ENCODE measurements at regions not wholly inside any gene's neighbourhood (a gene's known extent, or its start where the extent isn't known, plus 50 kb on each side); places are given as distances from the start of the nearest gene placed in this dataset.
A peak's percentile ranks its signal among the peaks of the same experiment; 100 is the strongest.
"Not testable (repeated sequence)": the region's sequence is repeated elsewhere in the genome, so short reads cannot be mapped to it uniquely, and the experiment has no call there.

DNA sequence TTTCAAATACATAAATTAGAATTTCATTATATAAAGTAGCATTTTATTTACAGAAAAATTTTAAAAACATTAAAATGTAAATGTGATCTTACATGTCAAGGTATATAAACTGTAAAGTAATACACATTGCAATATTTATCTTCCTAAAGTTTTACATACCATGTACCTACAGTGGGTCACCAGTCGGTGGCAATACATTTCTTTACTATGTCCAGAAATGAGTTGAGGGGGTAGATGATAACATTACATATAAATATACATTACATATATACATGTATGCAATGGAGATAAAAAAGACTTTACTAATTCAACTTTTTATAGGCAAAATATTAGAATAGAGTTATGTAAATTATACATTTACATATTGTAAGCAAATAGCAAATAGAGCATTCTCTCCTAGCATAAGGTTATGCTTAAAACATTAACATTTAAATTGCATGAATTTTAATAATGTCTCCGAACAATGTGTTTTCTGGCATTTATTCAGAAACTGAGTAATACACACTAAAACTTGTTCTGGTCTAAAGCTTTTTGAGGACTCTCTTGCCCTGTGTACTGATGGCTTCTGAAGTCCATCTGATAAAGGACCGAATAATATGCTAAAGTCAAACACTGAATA, 93.3 kb upstream of the NLGN1 start:
- no peak overlapping the region for H3K4me3 ChIP-seq (ENCODE audit: low read length in 3 of 3)
- H3K27ac ChIP-seq (ENCODE audit: low read depth in 2 of 2, low read length in 2 of 2) = no peak overlapping the region
- TF ChIP-seq, protein P1, sequence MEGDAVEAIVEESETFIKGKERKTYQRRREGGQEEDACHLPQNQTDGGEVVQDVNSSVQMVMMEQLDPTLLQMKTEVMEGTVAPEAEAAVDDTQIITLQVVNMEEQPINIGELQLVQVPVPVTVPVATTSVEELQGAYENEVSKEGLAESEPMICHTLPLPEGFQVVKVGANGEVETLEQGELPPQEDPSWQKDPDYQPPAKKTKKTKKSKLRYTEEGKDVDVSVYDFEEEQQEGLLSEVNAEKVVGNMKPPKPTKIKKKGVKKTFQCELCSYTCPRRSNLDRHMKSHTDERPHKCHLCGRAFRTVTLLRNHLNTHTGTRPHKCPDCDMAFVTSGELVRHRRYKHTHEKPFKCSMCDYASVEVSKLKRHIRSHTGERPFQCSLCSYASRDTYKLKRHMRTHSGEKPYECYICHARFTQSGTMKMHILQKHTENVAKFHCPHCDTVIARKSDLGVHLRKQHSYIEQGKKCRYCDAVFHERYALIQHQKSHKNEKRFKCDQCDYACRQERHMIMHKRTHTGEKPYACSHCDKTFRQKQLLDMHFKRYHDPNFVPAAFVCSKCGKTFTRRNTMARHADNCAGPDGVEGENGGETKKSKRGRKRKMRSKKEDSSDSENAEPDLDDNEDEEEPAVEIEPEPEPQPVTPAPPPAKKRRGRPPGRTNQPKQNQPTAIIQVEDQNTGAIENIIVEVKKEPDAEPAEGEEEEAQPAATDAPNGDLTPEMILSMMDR (IDR thresholded peaks at IDR 0.05; ENCODE audit: borderline replicate concordance, extremely low read depth, insufficient read depth) = no peak
- intact Hi-C loops (cut with DNase I) = no loop called here
- H3K9ac ChIP-seq (ENCODE audit: low read length in 3 of 3) = no peak overlapping the region
- H3K36me3 ChIP-seq (ENCODE audit: control insufficient read depth in 2 of 3, insufficient read depth in 3 of 3, low read length in 3 of 3) = no peaks in the 10 kb centered on the region
- no peak for FAIRE-seq
- DNase-seq = no peak
- no peaks in the 10 kb centered on the region for H3K9me3 ChIP-seq (ENCODE audit: control insufficient read depth in 2 of 3, insufficient read depth in 1 of 3, low read length in 3 of 3)
- H3K27me3 ChIP-seq (ENCODE audit: control insufficient read depth, insufficient read depth, low read length) = no peaks in the 10 kb centered on the region
- H3K4me1 ChIP-seq (ENCODE audit: control insufficient read depth in 2 of 3, insufficient read depth in 2 of 3, low read depth in 1 of 3, low read length in 3 of 3) = no peaks in the 10 kb centered on the region

DNA sequence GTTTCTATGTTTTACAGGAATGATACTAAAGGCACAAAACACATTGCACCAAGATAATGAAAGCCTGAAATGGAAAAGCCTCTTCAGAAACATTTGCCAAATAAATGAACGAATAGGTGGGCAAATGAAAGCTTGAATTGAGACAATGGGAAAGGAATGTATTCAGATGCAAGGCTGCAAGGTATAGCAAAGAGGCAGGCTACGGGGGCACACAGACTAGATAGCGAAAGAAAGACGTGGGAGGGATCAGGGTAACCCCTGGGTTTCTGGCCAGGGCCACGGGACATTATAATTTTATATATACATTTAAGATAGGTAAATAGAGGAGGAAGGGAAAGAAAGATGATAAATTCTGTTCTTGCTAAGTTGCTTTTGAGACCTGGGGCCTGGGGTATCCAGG, 95.9 kb upstream of the NLGN1 start:
- intact Hi-C loops (cut with DNase I) = no loop called here
- H3K27me3 ChIP-seq (ENCODE audit: control insufficient read depth, insufficient read depth, low read length) = no peaks in the 10 kb centered on the region
- H3K4me3 ChIP-seq (ENCODE audit: low read length in 3 of 3) = no peak overlapping the region
- TF ChIP-seq, protein P1 (IDR thresholded peaks at IDR 0.05; ENCODE audit: borderline replicate concordance, extremely low read depth, insufficient read depth) = no peak
- no peaks in the 10 kb centered on the region for H3K36me3 ChIP-seq (ENCODE audit: control insufficient read depth in 2 of 3, insufficient read depth in 3 of 3, low read length in 3 of 3)
- H3K9ac ChIP-seq (ENCODE audit: low read length in 3 of 3) = no peak overlapping the region
- FAIRE-seq = no peak
- DNase-seq = no peak
- H3K27ac ChIP-seq (ENCODE audit: low read depth in 2 of 2, low read length in 2 of 2) = no peak overlapping the region
- H3K9me3 ChIP-seq (ENCODE audit: control insufficient read depth in 2 of 3, insufficient read depth in 1 of 3, low read length in 3 of 3) = no peaks in the 10 kb centered on the region
- no peaks in the 10 kb centered on the region for H3K4me1 ChIP-seq (ENCODE audit: control insufficient read depth in 2 of 3, insufficient read depth in 2 of 3, low read depth in 1 of 3, low read length in 3 of 3)

DNA sequence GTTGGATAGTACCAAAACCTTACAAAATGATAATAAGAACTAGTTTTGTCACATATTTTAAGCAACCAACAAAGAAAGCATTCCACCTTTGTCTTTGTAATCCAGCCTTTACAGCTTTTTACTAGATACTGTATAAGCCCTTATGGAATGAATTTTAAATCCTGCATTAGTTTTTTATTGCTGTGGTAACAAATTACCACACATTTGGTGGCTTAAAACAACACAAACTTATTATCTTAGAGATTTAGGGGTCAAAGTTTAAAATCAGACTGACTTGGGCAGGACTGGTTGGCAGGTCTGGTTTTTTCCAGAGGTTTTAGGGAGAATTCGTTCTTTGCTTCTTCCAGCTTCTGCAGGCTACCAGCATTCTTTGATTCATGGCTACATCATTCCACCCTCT, 108.5 kb upstream of the NLGN1 start:
- Histone ChIP-seq H3K4me3 (ENCODE audit: low read length in 3 of 3) (no peak overlapping the region), H3K9ac (ENCODE audit: low read length in 3 of 3) (no peak overlapping the region), H3K36me3 (ENCODE audit: control insufficient read depth in 2 of 3, insufficient read depth in 3 of 3, low read length in 3 of 3) (no peaks in the 10 kb centered on the region), H3K4me1 (ENCODE audit: control insufficient read depth in 2 of 3, insufficient read depth in 2 of 3, low read depth in 1 of 3, low read length in 3 of 3) (peaks cover 0 to 6% (median 2%) of the 10 kb centered on the region in 3 donors), H3K27ac (ENCODE audit: low read depth in 2 of 2, low read length in 2 of 2) (no peak overlapping the region), H3K27me3 (ENCODE audit: control insufficient read depth, insufficient read depth, low read length) (no peaks in the 10 kb centered on the region), H3K9me3 (ENCODE audit: control insufficient read depth in 2 of 3, insufficient read depth in 1 of 3, low read length in 3 of 3) (no peaks in the 10 kb centered on the region)
- FAIRE-seq = no peak
- no peak for DNase-seq
- TF ChIP-seq, protein P1 (IDR thresholded peaks at IDR 0.05; ENCODE audit: borderline replicate concordance, extremely low read depth, insufficient read depth) = no peak
- intact Hi-C loops (cut with DNase I) = no loop called here

DNA sequence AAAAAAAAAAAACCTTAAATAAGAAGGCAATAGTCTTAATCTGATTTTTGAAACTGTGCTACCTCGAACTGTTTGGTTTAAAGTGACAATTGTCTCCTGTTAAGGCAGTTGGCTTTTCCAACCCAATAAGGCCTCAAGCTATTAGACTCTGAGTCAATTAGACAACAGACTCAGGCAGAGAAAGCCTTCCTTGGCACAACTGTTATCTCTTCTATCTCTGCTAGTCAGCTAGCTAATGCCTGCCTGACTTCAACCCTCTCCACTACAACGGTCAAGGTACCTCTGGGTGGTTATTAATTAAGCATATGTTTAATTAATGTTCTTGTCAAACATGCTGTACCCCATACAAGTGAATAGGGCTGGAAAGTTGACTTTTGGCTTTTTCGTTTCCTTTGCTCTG, 110.2 kb upstream of the NLGN1 start:
- peaks cover 0 to 6% (median 2%) of the 10 kb centered on the region in 3 donors for H3K4me1 ChIP-seq (ENCODE audit: control insufficient read depth in 2 of 3, insufficient read depth in 2 of 3, low read depth in 1 of 3, low read length in 3 of 3)
- no peak overlapping the region for H3K9ac ChIP-seq (ENCODE audit: low read length in 3 of 3)
- DNase-seq = peak in 2 of 5 donors; percentile 2 to 3
- no peak for FAIRE-seq
- H3K9me3 ChIP-seq (ENCODE audit: control insufficient read depth in 2 of 3, insufficient read depth in 1 of 3, low read length in 3 of 3) = no peaks in the 10 kb centered on the region
- intact Hi-C loops (cut with DNase I) = no loop called here
- H3K27me3 ChIP-seq (ENCODE audit: control insufficient read depth, insufficient read depth, low read length) = no peaks in the 10 kb centered on the region
- TF ChIP-seq, protein P1 (IDR thresholded peaks at IDR 0.05; ENCODE audit: borderline replicate concordance, extremely low read depth, insufficient read depth) = no peak
- H3K36me3 ChIP-seq (ENCODE audit: control insufficient read depth in 2 of 3, insufficient read depth in 3 of 3, low read length in 3 of 3) = no peaks in the 10 kb centered on the region
- no peak overlapping the region for H3K4me3 ChIP-seq (ENCODE audit: low read length in 3 of 3)
- H3K27ac ChIP-seq (ENCODE audit: low read depth in 2 of 2, low read length in 2 of 2) = no peak overlapping the region

DNA sequence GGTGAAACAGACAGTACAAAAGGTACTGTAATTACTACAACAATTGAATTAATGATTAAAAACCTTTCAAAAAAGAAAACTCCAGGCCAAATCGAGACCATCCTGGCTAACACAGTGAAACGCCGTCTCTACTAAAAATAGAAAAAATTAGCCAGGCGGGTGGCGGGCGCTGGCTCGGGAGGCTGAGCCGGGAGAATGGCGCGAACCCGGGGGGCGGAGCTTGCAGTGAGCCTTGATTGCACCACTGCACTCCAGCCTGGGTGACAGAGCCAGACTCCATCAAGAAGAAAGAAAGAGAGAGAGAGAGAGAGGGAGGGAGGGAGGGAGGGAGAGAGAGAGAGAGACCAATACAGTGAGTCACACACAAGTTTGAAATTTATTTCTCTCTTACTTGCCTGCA, 111.0 kb upstream of the NLGN1 start:
- H3K9ac ChIP-seq (ENCODE audit: low read length in 3 of 3); intact Hi-C loops (cut with DNase I); FAIRE-seq: not testable (repeated sequence)

More for the DNA sequence above, 111.0 kb upstream of the NLGN1 start:
- H3K27me3 ChIP-seq (ENCODE audit: control insufficient read depth, insufficient read depth, low read length); H3K9me3 ChIP-seq (ENCODE audit: control insufficient read depth in 2 of 3, insufficient read depth in 1 of 3, low read length in 3 of 3); H3K4me1 ChIP-seq (ENCODE audit: control insufficient read depth in 2 of 3, insufficient read depth in 2 of 3, low read depth in 1 of 3, low read length in 3 of 3); H3K27ac ChIP-seq (ENCODE audit: low read depth in 2 of 2, low read length in 2 of 2); H3K4me3 ChIP-seq (ENCODE audit: low read length in 3 of 3); H3K36me3 ChIP-seq (ENCODE audit: control insufficient read depth in 2 of 3, insufficient read depth in 3 of 3, low read length in 3 of 3); DNase-seq: not testable (repeated sequence)

Measured in kidney (tissue), 13 donors.